Fibroblast of pulmonary artery (primary cell): ENCODE measurements at regions not wholly inside any gene's neighbourhood (a gene's known extent, or its start where the extent isn't known, plus 50 kb on each side); places are given as distances from the start of the nearest gene placed in this dataset.
"Not testable (repeated sequence)": the region's sequence is repeated elsewhere in the genome, so short reads cannot be mapped to it uniquely, and the experiment has no call there.

Source experiments
- DNase-seq: peaks from one replicate; pipeline ENCODE4 v3.0.0-alpha.2; 2010; ENCODE audit warnings: low read depth
- H3K4me3 ChIP-seq: replicated peaks from 2 replicates; pipeline ENCODE4 v1.5.1; 2011; ENCODE audit warnings: low read depth, mild to moderate bottlenecking, control low read depth, low read length, moderate library complexity
- TF ChIP-seq, protein P1 (sequence below): IDR thresholded peaks from 2 replicates; pipeline ENCODE4 v1.5.1; 2011; ENCODE audit warnings: mild to moderate bottlenecking, control low read depth, low read length, inconsistent platforms; ENCODE audit errors: missing control alignments

GRCh38 chr4:65234061-65234460 lies 436.2 kb downstream of the EPHA5 start:
- TF ChIP-seq, protein P1, sequence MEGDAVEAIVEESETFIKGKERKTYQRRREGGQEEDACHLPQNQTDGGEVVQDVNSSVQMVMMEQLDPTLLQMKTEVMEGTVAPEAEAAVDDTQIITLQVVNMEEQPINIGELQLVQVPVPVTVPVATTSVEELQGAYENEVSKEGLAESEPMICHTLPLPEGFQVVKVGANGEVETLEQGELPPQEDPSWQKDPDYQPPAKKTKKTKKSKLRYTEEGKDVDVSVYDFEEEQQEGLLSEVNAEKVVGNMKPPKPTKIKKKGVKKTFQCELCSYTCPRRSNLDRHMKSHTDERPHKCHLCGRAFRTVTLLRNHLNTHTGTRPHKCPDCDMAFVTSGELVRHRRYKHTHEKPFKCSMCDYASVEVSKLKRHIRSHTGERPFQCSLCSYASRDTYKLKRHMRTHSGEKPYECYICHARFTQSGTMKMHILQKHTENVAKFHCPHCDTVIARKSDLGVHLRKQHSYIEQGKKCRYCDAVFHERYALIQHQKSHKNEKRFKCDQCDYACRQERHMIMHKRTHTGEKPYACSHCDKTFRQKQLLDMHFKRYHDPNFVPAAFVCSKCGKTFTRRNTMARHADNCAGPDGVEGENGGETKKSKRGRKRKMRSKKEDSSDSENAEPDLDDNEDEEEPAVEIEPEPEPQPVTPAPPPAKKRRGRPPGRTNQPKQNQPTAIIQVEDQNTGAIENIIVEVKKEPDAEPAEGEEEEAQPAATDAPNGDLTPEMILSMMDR = no peak
- no peak for DNase-seq
- no peak overlapping the region for H3K4me3 ChIP-seq

- TF ChIP-seq, protein P1 = no peak
- H3K4me3 ChIP-seq = no peak overlapping the region
- DNase-seq = no peak
Measured at GRCh38 chr4:65227628-65228027, 442.7 kb downstream of the EPHA5 start.

GRCh38 chr4:65223601-65224000 lies 446.7 kb downstream of the EPHA5 start:
- DNase-seq = no peak
- TF ChIP-seq, protein P1 = no peak
- no peak overlapping the region for H3K4me3 ChIP-seq

GRCh38 chr4:65223074-65223473 lies 447.2 kb downstream of the EPHA5 start:
- not testable (repeated sequence) for DNase-seq, H3K4me3 ChIP-seq

- TF ChIP-seq, protein P1 = no peak
- DNase-seq = no peak
- no peak overlapping the region for H3K4me3 ChIP-seq
Measured at GRCh38 chr4:65217179-65217578, 453.1 kb downstream of the EPHA5 start.

DNA sequence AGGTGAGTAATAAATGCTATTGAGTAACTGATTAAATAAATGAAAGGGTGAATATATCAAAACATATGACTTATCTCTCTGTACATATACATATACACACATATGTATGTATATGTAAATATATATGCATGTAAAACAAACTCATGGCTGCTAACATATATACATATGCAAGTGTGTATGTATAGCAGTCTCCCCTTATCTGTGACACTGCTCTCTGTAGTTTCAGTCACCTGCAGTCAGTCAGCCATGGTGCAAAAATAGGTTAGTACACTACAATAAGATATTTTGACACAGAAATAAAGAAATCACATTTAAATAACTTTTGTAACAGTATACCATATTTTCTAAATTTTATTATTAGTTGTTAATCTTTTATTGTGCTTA lies 467.4 kb downstream of the EPHA5 start:
- DNase-seq = no peak
- TF ChIP-seq, protein P1 = no peak
- H3K4me3 ChIP-seq = no peak overlapping the region

- H3K4me3 ChIP-seq = no peak overlapping the region
- TF ChIP-seq, protein P1 = no peak
- no peak for DNase-seq
Measured at GRCh38 chr4:65202165-65202852, 468.0 kb downstream of the EPHA5 start.

DNA sequence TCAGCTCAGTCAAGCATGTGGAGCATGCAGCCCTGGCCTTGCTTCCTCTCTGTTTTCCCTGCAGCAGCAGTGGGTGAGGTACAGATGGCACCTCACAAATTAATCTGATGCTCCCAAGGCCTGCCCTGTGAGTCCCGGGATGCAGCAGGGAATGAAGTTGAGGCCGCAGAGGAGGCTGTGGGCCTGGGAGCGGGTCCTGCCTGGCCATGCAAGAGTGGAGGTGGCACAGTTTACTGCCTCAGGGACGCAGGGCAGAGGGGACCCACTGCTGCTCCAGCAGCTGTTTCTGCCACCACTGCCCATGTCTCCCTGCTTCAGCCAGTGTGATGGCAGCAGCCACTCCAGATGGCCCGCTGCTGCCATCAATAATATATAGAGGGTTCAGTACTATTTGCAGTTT lies 474.6 kb downstream of the EPHA5 start:
- H3K4me3 ChIP-seq = no peak overlapping the region
- no peak for DNase-seq
- TF ChIP-seq, protein P1 = no peak
